ENCODE measurements at regions not wholly inside any gene's neighbourhood (a gene's known extent, or its start where the extent isn't known, plus 50 kb on each side); places are given as distances from the start of the nearest gene placed in this dataset.
"Not testable (repeated sequence)": the region's sequence is repeated elsewhere in the genome, so short reads cannot be mapped to it uniquely, and the experiment has no call there.

GRCh38 chr1:148687376-148687775, 61.2 kb upstream of the NUDT4B start:
- TF ChIP-seq, protein P1, sequence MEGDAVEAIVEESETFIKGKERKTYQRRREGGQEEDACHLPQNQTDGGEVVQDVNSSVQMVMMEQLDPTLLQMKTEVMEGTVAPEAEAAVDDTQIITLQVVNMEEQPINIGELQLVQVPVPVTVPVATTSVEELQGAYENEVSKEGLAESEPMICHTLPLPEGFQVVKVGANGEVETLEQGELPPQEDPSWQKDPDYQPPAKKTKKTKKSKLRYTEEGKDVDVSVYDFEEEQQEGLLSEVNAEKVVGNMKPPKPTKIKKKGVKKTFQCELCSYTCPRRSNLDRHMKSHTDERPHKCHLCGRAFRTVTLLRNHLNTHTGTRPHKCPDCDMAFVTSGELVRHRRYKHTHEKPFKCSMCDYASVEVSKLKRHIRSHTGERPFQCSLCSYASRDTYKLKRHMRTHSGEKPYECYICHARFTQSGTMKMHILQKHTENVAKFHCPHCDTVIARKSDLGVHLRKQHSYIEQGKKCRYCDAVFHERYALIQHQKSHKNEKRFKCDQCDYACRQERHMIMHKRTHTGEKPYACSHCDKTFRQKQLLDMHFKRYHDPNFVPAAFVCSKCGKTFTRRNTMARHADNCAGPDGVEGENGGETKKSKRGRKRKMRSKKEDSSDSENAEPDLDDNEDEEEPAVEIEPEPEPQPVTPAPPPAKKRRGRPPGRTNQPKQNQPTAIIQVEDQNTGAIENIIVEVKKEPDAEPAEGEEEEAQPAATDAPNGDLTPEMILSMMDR (IDR thresholded peaks at IDR 0.05) = not testable (repeated sequence)
- not testable (repeated sequence) for TF ChIP-seq POLR2A, POLR2AphosphoS5 (IDR thresholded peaks at IDR 0.05)

Measured in suprapubic skin (tissue), 4 donors.